A549 (cell line): ENCODE measurements at regions not wholly inside any gene's neighbourhood (a gene's known extent, or its start where the extent isn't known, plus 50 kb on each side); places are given as distances from the start of the nearest gene placed in this dataset.

ENCODE experiments used
- ATAC-seq, 2 experiments: fragments of 200-7000 bp in 1 of 2; fragments of >200 bp in 1 of 2; cut with Nextera tagmentation in 1 of 2; cut with Tn5 transposase in 1 of 2; 3 replicates each; pipeline versions ENCODE4 v1.8.0 to v1.9.1; 2018 to 2020; ENCODE audit warnings: mild to moderate bottlenecking in 1 of 2, moderate library complexity in 1 of 2
- CTCF ChIA-PET: fragments of 300-600 bp; sonication (Branson Sonifier 250); formaldehyde crosslinking; extraction: SDS; loops from one replicate; lab custom pipeline; 2021; ENCODE audit warnings: antibody characterized with exemption, inconsistent platforms; lab: Yijun Ruan, JAX
- POLR2A ChIA-PET: fragments of 350-600 bp; formaldehyde crosslinking; extraction: SDS; loops from one replicate; lab custom pipeline; 2021; ENCODE audit warnings: antibody characterized with exemption, inconsistent platforms; lab: Yijun Ruan, JAX
- DNase-seq, 2 experiments: peaks; one replicate each; pipeline versions ENCODE4 v3.0.0 to v3.0.0-alpha.2; 2011 to 2016; ENCODE audit warnings: low read depth in 1 of 2, low spot score in 1 of 2
- FAIRE-seq: peaks from 2 replicates; lab custom pipeline; 2011; peaks lifted over from hg19 to GRCh38; lab: Jason Lieb, UNC
- H3K27ac ChIP-seq, 2 experiments: fragments of >200 bp; sonication (Bioruptor Twin); formaldehyde crosslinking; 3 replicates each; pipeline ENCODE4 v1.5.1; 2016 to 2017
- H3K4me1 ChIP-seq: fragments of >200 bp; sonication (Bioruptor Twin); formaldehyde crosslinking; 3 replicates; pipeline ENCODE4 v1.6.1; 2016
- H3K4me2 ChIP-seq: fragments of >200 bp; sonication (Bioruptor Twin); formaldehyde crosslinking; 3 replicates; pipeline ENCODE4 v1.6.1; 2016
- H3K4me3 ChIP-seq: fragments of >200 bp; sonication (Bioruptor Twin); formaldehyde crosslinking; 3 replicates; pipeline ENCODE4 v1.5.1; 2016
- H3K9me3 ChIP-seq: fragments of >200 bp; sonication (Bioruptor Twin); formaldehyde crosslinking; 3 replicates; pipeline ENCODE4 v1.6.1; 2016
- BHLHE40 ChIP-seq: IDR thresholded peaks from 2 replicates; pipeline ENCODE4 v1.6.1; 2012; ENCODE audit warnings: low read depth, low read length, inconsistent platforms
- CBX2 ChIP-seq: fragments of 200-600 bp; sonication (generic); IDR thresholded peaks from 2 replicates; pipeline ENCODE4 v1.6.1; 2016; ENCODE audit warnings: low read depth, mild to moderate bottlenecking, borderline replicate concordance
- CBX8 ChIP-seq: fragments of 200-600 bp; sonication (generic); IDR thresholded peaks from 2 replicates; pipeline ENCODE4 v1.6.1; 2016
- CHD2 ChIP-seq: fragments of 150-350 bp; IDR thresholded peaks from 2 replicates; pipeline ENCODE4 v1.6.1; 2014; ENCODE audit warnings: low read length; ENCODE audit not compliant: partially characterized antibody
- ELK1 ChIP-seq: fragments of 150-350 bp; IDR thresholded peaks from 2 replicates; pipeline ENCODE4 v1.6.1; 2014; ENCODE audit warnings: low read depth, mild to moderate bottlenecking, low read length
- FOSB ChIP-seq: fragments of 250-450 bp; sonication (Bioruptor Pico); IDR thresholded peaks from 2 replicates; pipeline ENCODE4 v1.5.0; 2020; ENCODE audit warnings: mild to moderate bottlenecking, moderate library complexity
- FOSL2 ChIP-seq, 2 experiments: fragments of 450-650 bp in 1 of 2; fragments of >200 bp in 1 of 2; sonication (Bioruptor Twin) in 1 of 2; formaldehyde crosslinking; IDR thresholded peaks; 2 replicates each; pipeline versions ENCODE4 v1.5.0 to v1.6.1; 2016 to 2020; ENCODE audit warnings: mild to moderate bottlenecking in 1 of 2, moderate library complexity in 1 of 2
- HEYL ChIP-seq: fragments of 250-450 bp; sonication (Bioruptor Pico); IDR thresholded peaks from 2 replicates; pipeline ENCODE4 v1.8.0; 2021; ENCODE audit warnings: mild to moderate bottlenecking, moderate library complexity
- KDM1A ChIP-seq: fragments of 200-600 bp; sonication (generic); IDR thresholded peaks from 2 replicates; pipeline ENCODE4 v1.6.1; 2016; ENCODE audit warnings: low read depth, mild to moderate bottlenecking
- MAFK ChIP-seq: fragments of 450-650 bp; IDR thresholded peaks from 2 replicates; pipeline ENCODE4 v1.6.1; 2014; ENCODE audit not compliant: partially characterized antibody
- NFE2L2 ChIP-seq: fragments of 150-350 bp; conservative IDR thresholded peaks from 2 replicates; pipeline ENCODE4 v1.6.1; 2014; ENCODE audit warnings: low read length
- NR3C1 ChIP-seq: fragments of >200 bp; sonication (Bioruptor Twin); formaldehyde crosslinking; IDR thresholded peaks from 3 replicates; pipeline ENCODE4 v1.6.1; 2017
- PHF8 ChIP-seq: fragments of 200-600 bp; sonication (generic); IDR thresholded peaks from 2 replicates; pipeline ENCODE4 v1.6.1; 2016; ENCODE audit warnings: low read depth, mild to moderate bottlenecking, antibody characterized with exemption, moderate library complexity, borderline replicate concordance
- RARB ChIP-seq: fragments of 250-450 bp; sonication (Bioruptor Pico); IDR thresholded peaks from 2 replicates; pipeline ENCODE4 v1.8.0; 2021; ENCODE audit warnings: mild to moderate bottlenecking, moderate library complexity
- REST ChIP-seq: fragments of 200-600 bp; sonication (generic); IDR thresholded peaks from 2 replicates; pipeline ENCODE4 v1.6.1; 2016; ENCODE audit warnings: antibody characterized with exemption, mild to moderate bottlenecking, moderate library complexity
- RFX5 ChIP-seq: fragments of 450-650 bp; IDR thresholded peaks from 2 replicates; pipeline ENCODE4 v1.7.1; 2014; ENCODE audit warnings: antibody characterized with exemption, mild to moderate bottlenecking, moderate library complexity
- RNF2 ChIP-seq: fragments of 200-600 bp; sonication (generic); IDR thresholded peaks from 2 replicates; pipeline ENCODE4 v1.6.1; 2016; ENCODE audit warnings: low read depth, mild to moderate bottlenecking, antibody characterized with exemption, moderate library complexity, borderline replicate concordance
- USF2 ChIP-seq: fragments of 450-650 bp; IDR thresholded peaks from 2 replicates; pipeline ENCODE4 v1.6.1; 2014; ENCODE audit warnings: antibody characterized with exemption
- ZSCAN20 ChIP-seq: fragments of 250-450 bp; sonication (Bioruptor Pico); IDR thresholded peaks from 2 replicates; pipeline ENCODE4 v1.8.0; 2022; ENCODE audit warnings: mild to moderate bottlenecking, moderate library complexity
- WGBS: methylation state at CpG from one replicate; pipeline ENCODE4 v1.1.6; 2017; ENCODE audit errors: missing lambda C conversion rate; 5-methylcytosine and 5-hydroxymethylcytosine counted together

- ChIA-PET POLR2A (no interaction called here), CTCF (no interaction called here)
- no peak for TF ChIP-seq FOSB (CRISPR knock-in tag)
- TF ChIP-seq PHF8 = no peak
- TF ChIP-seq HEYL (CRISPR knock-in tag) = no peak
- no peak for TF ChIP-seq ELK1
- no peak for TF ChIP-seq NR3C1
- no peak for TF ChIP-seq CHD2
- no peak for TF ChIP-seq RNF2
- no peak for TF ChIP-seq CBX8
- no peak for TF ChIP-seq RFX5
- TF ChIP-seq MAFK = no peak
- TF ChIP-seq FOSL2 (IDR thresholded peaks at IDR 0.05) = no peak
- TF ChIP-seq FOSL2 (CRISPR knock-in tag; IDR thresholded peaks at IDR 0.05) = no peak
- TF ChIP-seq BHLHE40 = no peak
- no peak for TF ChIP-seq USF2
- TF ChIP-seq CBX2 = no peak
- WGBS = 2% methylated on average over 3 of the region's 3 CpGs
- Histone ChIP-seq H3K4me1 (no peaks in the 10 kb centered on the region), H3K4me3 (no peak overlapping the region), H3K4me2 (no peak overlapping the region), H3K27ac (no peak overlapping the region), H3K9me3 (no peaks in the 10 kb centered on the region)
- no peak for ATAC-seq
- no peak for DNase-seq
- no peak for FAIRE-seq
Measured at GRCh38 chr21:20618878-20619277, 379.3 kb upstream of the NCAM2 start.

- H3K9me3 ChIP-seq = no peaks in the 10 kb centered on the region
- no peak for ATAC-seq
- ChIA-PET POLR2A (no interaction called here), CTCF (no interaction called here)
- DNase-seq = no peak
- no peak overlapping the region for H3K4me2 ChIP-seq
- no peak overlapping the region for H3K4me3 ChIP-seq
- FAIRE-seq = no peak
- 2% methylated on average over 4 of the region's 4 CpGs for WGBS
- no peak for TF ChIP-seq ZSCAN20 (CRISPR knock-in tag)
- no peaks in the 10 kb centered on the region for H3K4me1 ChIP-seq
- H3K27ac ChIP-seq = no peak overlapping the region
Measured at GRCh38 chr21:20627594-20627993, 370.6 kb upstream of the NCAM2 start.

GRCh38 chr21:20631633-20632032, 366.6 kb upstream of the NCAM2 start:
- CTCF ChIA-PET = no interaction called here
- H3K4me3 ChIP-seq = no peak overlapping the region
- POLR2A ChIA-PET = no interaction called here
- DNase-seq = no peak
- no peak overlapping the region for H3K4me2 ChIP-seq
- H3K4me1 ChIP-seq = no peaks in the 10 kb centered on the region
- no peaks in the 10 kb centered on the region for H3K9me3 ChIP-seq
- TF ChIP-seq ELK1 (no peak), KDM1A (no peak), RARB (no peak), NR3C1 (no peak)
- TF ChIP-seq, all 56 proteins: peak for 0
- FAIRE-seq (no peak), ATAC-seq (no peak)
- no peak overlapping the region for H3K27ac ChIP-seq
- WGBS = 42% methylated on average over 1 of the region's 1 CpG

- Histone ChIP-seq H3K4me2 (no peak overlapping the region), H3K4me3 (no peak overlapping the region), H3K27ac (no peak overlapping the region), H3K9me3 (no peaks in the 10 kb centered on the region)
- DNase-seq = no peak
- POLR2A ChIA-PET = no interaction called here
- CTCF ChIA-PET = no interaction called here
- no peak for ATAC-seq
- WGBS = 3% methylated on average over 2 of the region's 2 CpGs
- TF ChIP-seq NFE2L2 = no peak
- no peak for TF ChIP-seq REST
- TF ChIP-seq, all 56 proteins: peak for 0
- no peak for FAIRE-seq
- no peaks in the 10 kb centered on the region for H3K4me1 ChIP-seq
Measured at GRCh38 chr21:20639026-20639425, 359.2 kb upstream of the NCAM2 start.
